ENCODE measurements at regions not wholly inside any gene's neighbourhood (a gene's known extent, or its start where the extent isn't known, plus 50 kb on each side); places are given as distances from the start of the nearest gene placed in this dataset.

- TF ChIP-seq ZNF433 (tag by site-specific recombination; IDR thresholded peaks at IDR 0.05; ENCODE audit: low read depth) (no peak), EGR2 (tag by site-specific recombination; IDR thresholded peaks at IDR 0.05; ENCODE audit: low read depth) (no peak)
Measured at GRCh38 chr18:44214396-44214795, 466.3 kb upstream of the SETBP1 start (continued).

- ChIA-PET CTCF (no interaction called here), POLR2A (no interaction called here)
- H3K36me3 ChIP-seq (ENCODE audit: control insufficient read depth in 2 of 2, insufficient read depth in 1 of 2, low read length in 2 of 2): no peaks in the 10 kb centered on the region
- TF ChIP-seq, protein P1, sequence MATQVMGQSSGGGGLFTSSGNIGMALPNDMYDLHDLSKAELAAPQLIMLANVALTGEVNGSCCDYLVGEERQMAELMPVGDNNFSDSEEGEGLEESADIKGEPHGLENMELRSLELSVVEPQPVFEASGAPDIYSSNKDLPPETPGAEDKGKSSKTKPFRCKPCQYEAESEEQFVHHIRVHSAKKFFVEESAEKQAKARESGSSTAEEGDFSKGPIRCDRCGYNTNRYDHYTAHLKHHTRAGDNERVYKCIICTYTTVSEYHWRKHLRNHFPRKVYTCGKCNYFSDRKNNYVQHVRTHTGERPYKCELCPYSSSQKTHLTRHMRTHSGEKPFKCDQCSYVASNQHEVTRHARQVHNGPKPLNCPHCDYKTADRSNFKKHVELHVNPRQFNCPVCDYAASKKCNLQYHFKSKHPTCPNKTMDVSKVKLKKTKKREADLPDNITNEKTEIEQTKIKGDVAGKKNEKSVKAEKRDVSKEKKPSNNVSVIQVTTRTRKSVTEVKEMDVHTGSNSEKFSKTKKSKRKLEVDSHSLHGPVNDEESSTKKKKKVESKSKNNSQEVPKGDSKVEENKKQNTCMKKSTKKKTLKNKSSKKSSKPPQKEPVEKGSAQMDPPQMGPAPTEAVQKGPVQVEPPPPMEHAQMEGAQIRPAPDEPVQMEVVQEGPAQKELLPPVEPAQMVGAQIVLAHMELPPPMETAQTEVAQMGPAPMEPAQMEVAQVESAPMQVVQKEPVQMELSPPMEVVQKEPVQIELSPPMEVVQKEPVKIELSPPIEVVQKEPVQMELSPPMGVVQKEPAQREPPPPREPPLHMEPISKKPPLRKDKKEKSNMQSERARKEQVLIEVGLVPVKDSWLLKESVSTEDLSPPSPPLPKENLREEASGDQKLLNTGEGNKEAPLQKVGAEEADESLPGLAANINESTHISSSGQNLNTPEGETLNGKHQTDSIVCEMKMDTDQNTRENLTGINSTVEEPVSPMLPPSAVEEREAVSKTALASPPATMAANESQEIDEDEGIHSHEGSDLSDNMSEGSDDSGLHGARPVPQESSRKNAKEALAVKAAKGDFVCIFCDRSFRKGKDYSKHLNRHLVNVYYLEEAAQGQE (tag by site-specific recombination; IDR thresholded peaks at IDR 0.05): no peak
- TF ChIP-seq ZBTB26 (tag by site-specific recombination; optimal IDR thresholded peaks at IDR 0.05): no peak
- no peaks in the 10 kb centered on the region for H3K4me1 ChIP-seq (ENCODE audit: control insufficient read depth, insufficient read depth, low read length)
- no peak overlapping the region for H3K4me3 ChIP-seq (ENCODE audit: low read depth, low read length)
- H3K27ac ChIP-seq (ENCODE audit: extremely low read depth, low read depth, low read length): no peak overlapping the region
- H3K9me3 ChIP-seq (ENCODE audit: control insufficient read depth, insufficient read depth, low read depth, low read length): no peaks in the 10 kb centered on the region
Measured at GRCh38 chr18:44216169-44216568, 464.5 kb upstream of the SETBP1 start.

- ChIA-PET POLR2A (no interaction called here), CTCF (no interaction called here)
- no peak overlapping the region for H3K4me3 ChIP-seq (ENCODE audit: low read depth, low read length)
- H3K4me1 ChIP-seq (ENCODE audit: control insufficient read depth, insufficient read depth, low read length): no peaks in the 10 kb centered on the region
- no peaks in the 10 kb centered on the region for H3K36me3 ChIP-seq (ENCODE audit: control insufficient read depth in 2 of 2, insufficient read depth in 1 of 2, low read length in 2 of 2)
- H3K9me3 ChIP-seq (ENCODE audit: control insufficient read depth, insufficient read depth, low read depth, low read length): no peaks in the 10 kb centered on the region
- TF ChIP-seq ZNF280C (tag by site-specific recombination; IDR thresholded peaks at IDR 0.05): no peak
- no peak for TF ChIP-seq ZNF558 (tag by site-specific recombination; IDR thresholded peaks at IDR 0.05)
- TF ChIP-seq HOXA7 (CRISPR knock-in tag; IDR thresholded peaks at IDR 0.05; ENCODE audit: borderline replicate concordance): no peak
- TF ChIP-seq ZNF692 (tag by site-specific recombination; IDR thresholded peaks at IDR 0.05): no peak
- no peak for TF ChIP-seq MZF1 (tag by site-specific recombination; IDR thresholded peaks at IDR 0.05; ENCODE audit: borderline replicate concordance)
- TF ChIP-seq ZNF585B (tag by site-specific recombination; IDR thresholded peaks at IDR 0.05): no peak
- H3K27ac ChIP-seq (ENCODE audit: extremely low read depth, low read depth, low read length): no peak overlapping the region
Measured at GRCh38 chr18:44227501-44227900, 453.2 kb upstream of the SETBP1 start.

DNA sequence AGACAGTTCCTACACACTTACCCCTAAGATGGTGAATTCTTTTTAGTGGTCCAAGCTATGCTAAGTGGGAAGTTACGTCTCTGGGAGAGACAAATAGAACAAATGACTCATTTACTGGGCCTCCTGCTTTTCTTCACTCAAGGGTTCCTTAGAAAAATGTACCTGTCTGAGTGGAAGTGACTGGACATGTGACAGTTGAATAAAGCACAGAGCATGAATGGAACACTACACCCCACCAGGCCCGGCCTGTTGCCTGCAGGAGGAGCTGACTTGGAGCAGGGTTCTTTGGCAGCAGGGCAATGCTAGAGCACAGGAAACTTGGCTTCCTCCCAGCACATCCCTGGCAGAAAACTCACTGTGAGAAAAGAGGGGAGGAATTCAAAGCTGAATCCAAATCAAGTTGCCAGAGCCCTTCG lies 451.0 kb upstream of the SETBP1 start:
- no peak for TF ChIP-seq KLF1 (tag by site-specific recombination; IDR thresholded peaks at IDR 0.05)
- no peak for TF ChIP-seq ATF2 (tag by site-specific recombination; IDR thresholded peaks at IDR 0.05; ENCODE audit: low read depth)
- TF ChIP-seq ZNF558 (tag by site-specific recombination; IDR thresholded peaks at IDR 0.05): no peak
- TF ChIP-seq ZNF16 (tag by site-specific recombination; IDR thresholded peaks at IDR 0.05; ENCODE audit: low read depth): no peak
- no peak for TF ChIP-seq ZBTB17 (tag by site-specific recombination; IDR thresholded peaks at IDR 0.05)
- TF ChIP-seq HOXD13 (CRISPR knock-in tag; IDR thresholded peaks at IDR 0.05; ENCODE audit: borderline replicate concordance): no peak
- no peak for TF ChIP-seq ZNF621 (tag by site-specific recombination; IDR thresholded peaks at IDR 0.05)
- TF ChIP-seq REPIN1 (tag by site-specific recombination; IDR thresholded peaks at IDR 0.05; ENCODE audit: low read depth): no peak
- TF ChIP-seq GFI1B (tag by site-specific recombination; IDR thresholded peaks at IDR 0.05): no peak
- TF ChIP-seq ZNF324 (tag by site-specific recombination; IDR thresholded peaks at IDR 0.05): no peak
- TF ChIP-seq ZEB2 (tag by site-specific recombination; IDR thresholded peaks at IDR 0.05): no peak
- no peak for TF ChIP-seq ZFHX2 (tag by site-specific recombination; conservative IDR thresholded peaks at IDR 0.05)
- Histone ChIP-seq H3K36me3 (ENCODE audit: control insufficient read depth in 2 of 2, insufficient read depth in 1 of 2, low read length in 2 of 2) (no peaks in the 10 kb centered on the region), H3K4me3 (ENCODE audit: low read depth, low read length) (no peak overlapping the region), H3K27ac (ENCODE audit: extremely low read depth, low read depth, low read length) (no peak overlapping the region), H3K4me1 (ENCODE audit: control insufficient read depth, insufficient read depth, low read length) (no peaks in the 10 kb centered on the region), H3K9me3 (ENCODE audit: control insufficient read depth, insufficient read depth, low read depth, low read length) (no peaks in the 10 kb centered on the region)
- CTCF ChIA-PET: no interaction called here
- POLR2A ChIA-PET: no interaction called here

All from HEK293 (cell line).